NAMALWA (cell line): ENCODE measurements at regions not wholly inside any gene's neighbourhood (a gene's known extent, or its start where the extent isn't known, plus 50 kb on each side); places are given as distances from the start of the nearest gene placed in this dataset.
A peak's percentile ranks its signal among the peaks of the same experiment; 100 is the strongest.

Experiments used
- DNase-seq: peaks from one replicate; pipeline ENCODE4 v3.0.0-alpha.2; 2015; ENCODE audit warnings: low spot score

DNA sequence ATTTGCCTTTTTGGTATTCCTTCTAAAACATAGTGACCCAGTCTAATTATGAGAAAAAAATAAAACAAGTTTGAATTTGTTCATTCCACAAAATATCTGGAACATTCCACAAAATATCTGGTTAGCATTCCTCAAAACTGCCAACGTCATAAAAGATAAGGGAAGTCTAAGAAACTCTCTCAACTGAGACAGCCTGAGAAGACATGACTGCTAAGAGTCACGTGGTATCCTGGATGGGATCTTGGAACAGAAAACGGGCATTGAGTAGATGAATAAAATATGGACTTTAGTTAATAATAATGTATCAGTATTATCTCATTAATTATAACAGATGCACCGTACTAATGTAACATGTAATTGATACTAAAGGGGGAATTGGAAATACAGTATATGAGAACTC lies 280.9 kb downstream of the ARAP2 start:
- DNase-seq: no peak

- DNase-seq: no peak
Measured at GRCh38 chr4:35963974-35964515, 280.3 kb downstream of the ARAP2 start.

DNA sequence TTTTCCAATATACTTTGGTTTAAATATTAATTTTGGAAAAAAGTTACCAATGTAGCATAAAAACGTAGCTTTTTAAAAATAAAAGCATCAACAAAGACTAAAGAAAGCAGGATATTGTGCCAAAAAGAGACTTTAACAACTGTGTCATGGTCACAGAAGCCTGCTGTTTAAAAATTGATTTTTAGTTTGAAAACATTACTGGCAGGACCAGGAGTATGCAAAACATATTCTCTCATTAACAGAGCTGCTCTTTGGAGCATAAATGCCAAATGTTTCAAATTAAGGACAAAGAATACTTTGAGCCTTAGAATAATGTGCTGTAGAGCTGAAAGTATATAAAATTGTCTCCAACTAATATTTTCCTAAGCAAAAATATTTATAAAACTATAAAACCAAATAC lies 279.0 kb downstream of the ARAP2 start:
- DNase-seq: no peak

DNA sequence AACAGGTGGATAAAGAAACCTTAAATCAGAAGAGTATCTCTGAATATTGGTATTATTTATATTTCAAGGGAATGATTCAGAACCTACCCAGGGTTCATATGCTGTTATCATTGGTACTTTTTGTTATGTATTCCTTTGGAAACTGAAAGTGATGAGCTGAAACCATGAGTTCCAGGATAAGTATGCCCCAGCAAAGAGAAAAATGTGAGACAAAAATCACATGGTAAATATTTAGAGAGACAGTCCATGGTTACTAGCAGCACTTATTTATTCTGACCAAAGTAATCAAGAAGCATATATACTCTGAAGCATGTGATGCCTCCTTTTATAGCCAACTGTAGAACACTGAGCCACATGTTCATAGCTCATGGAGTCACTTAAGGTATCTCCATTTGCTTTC lies 277.7 kb downstream of the ARAP2 start:
- no peak for DNase-seq

GRCh38 chr4:35970366-35970960 lies 273.9 kb downstream of the ARAP2 start:
- DNase-seq: no peak

GRCh38 chr4:35972814-35973213 lies 271.5 kb downstream of the ARAP2 start:
- no peak for DNase-seq

DNA sequence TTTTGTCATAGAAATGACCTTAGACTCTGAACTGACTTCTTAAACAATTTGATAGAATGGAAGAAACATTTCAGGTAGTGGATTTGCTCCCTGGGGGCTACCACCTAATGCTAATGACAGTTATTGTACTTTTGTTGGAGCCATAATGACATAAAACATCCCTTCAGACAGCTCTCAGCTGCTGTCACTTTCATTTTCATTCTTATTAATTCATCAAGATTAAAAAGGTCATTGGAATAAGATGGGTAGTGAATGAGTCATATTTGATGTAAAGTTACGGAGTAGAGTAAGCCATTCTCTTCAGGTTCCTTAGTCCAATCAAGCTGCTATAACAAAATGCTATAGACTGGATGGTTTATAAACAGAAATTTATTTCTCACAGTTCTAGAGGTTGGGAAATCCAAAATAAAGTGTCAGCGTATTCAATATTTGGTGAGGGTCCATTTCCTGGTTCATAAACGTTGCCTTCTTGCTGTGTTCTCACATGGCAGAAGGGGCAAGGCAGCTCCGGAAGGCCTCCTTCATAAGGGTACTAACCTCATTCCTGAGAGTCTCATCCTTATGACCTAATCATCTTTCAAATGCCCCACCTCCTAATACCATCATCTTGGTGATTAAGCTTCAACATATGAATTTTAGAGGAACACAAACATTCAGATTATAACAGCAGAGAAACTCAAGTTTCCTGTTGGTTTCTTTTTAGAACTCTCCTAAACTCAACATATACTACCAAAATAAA lies 268.5 kb downstream of the ARAP2 start:
- no peak for DNase-seq

DNA sequence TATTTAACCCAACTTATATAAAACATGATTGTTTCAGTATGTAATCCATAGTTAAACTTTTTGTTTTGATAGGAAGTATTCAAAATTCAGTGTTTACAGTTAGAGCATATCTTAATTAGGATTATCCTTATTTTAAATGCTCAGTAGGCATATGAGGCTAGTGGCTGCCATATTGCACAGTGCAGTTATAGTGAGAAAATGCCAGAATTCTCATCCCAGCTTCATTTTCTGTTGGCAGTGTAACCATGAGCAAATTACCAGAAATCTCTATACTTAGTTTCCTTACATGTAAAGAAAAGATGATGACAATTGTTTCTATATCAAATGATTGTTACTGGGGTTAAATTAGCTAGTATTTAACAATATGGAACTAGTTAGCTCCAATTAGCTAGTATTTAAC lies 265.8 kb downstream of the ARAP2 start:
- no peak for DNase-seq

DNA sequence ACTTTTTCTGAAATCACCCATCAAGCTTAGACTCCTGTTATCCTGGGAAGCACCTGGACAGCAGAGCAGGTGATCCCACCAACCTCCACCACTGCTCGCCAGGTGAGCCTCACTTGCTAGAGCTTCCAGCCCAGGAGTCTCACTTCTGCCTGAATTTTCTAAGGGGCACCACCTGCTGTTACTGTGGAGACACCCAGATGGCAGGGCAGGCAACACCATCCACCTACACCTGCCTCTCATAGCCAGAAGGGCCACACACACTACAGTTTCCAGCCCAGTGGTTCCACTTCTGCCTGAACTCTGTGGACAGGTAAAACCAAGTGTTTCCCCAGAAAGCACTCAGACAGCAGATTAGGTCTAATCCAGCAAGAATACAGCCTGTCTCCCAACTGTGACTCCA lies 262.0 kb downstream of the ARAP2 start:
- DNase-seq: no peak

GRCh38 chr4:35986537-35986936 lies 257.8 kb downstream of the ARAP2 start:
- no peak for DNase-seq

DNA sequence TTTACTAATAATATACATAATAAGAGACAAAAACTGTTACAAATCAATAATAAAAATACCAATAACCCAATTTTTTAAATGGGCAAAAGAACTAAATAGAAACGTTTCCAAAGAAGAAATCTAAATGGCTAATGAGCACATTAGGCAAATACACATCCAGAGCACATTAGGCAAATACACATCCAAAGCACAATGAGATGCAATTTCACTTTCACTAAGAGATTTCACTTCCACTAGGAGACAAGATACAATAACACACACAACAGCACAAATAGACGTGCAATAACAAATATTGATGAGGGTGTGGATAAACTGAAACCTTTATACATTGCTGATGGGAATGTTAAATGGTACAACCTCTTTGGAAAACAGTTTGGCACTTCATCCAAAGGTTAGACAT lies 250.7 kb downstream of the ARAP2 start:
- peak; percentile 3 for DNase-seq

DNA sequence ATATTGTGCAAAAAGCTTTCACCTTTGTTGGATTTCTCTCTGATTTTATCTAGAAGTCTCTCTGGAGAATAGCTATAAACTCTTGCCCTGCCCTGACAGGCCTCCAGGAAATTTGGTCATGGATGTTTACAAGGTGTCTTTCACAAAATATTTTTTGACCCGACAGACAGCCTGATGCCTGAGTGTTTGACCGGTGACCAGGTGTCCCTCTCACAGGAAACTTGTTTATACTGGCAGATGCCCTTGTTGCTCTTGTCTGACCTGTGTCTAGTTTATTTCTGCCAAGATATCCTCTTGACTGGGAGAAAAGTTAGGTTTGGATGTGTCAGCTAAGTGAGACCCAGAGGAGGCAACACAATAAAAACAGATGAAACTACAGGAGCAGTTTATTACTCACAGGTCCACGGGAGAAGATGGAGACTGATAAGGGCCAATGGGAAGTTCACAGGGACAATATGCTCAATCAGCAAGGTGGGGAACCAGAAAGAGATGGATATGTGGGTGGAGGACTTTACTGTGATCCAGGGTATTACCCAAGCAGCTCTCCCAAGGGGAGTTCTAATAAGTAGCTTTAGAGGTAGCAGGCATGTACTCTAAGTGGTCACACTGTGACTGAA lies 243.3 kb downstream of the ARAP2 start:
- DNase-seq: no peak

DNA sequence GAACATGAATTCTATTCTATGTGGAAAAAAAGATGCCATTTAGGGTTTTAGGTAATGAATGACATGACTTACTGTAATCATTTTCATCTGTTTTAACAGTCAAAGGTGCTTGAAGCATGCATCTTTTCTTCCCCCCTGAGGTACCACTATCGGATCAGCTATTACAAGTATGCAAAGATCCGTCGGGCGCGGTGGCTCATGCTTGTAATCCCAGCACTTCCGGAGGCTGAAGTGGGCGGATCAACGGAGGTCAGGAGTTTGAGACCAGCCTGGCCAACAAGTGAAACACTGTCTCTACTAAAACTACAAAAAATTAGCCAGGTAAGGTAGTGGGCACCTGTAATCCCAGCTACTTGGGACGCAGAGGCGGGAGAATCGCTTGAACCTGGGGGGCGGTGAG lies 241.3 kb downstream of the ARAP2 start:
- no peak for DNase-seq

GRCh38 chr4:36004204-36004851 lies 240.0 kb downstream of the ARAP2 start:
- no peak for DNase-seq

DNA sequence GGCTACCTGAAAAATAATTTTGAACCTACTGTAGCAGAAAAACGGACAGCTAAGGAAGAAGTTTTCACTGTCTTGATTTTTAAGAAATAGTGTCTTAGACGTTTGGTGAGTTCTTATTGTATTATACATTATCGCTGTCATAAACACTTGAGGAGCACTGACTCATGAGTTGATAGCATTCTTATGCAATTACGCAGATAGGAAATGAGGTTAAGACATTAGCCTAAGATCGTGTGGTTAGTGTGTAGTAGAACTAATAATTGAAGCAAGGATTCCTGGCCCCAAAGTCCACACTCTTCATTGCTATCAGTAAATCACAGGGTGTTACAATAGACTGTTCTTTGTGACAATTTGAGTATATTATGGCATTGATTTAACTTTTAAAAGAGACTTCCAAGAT lies 238.1 kb downstream of the ARAP2 start:
- DNase-seq: no peak

- DNase-seq: no peak
Measured at GRCh38 chr4:36010397-36010929, 233.9 kb downstream of the ARAP2 start.

DNA sequence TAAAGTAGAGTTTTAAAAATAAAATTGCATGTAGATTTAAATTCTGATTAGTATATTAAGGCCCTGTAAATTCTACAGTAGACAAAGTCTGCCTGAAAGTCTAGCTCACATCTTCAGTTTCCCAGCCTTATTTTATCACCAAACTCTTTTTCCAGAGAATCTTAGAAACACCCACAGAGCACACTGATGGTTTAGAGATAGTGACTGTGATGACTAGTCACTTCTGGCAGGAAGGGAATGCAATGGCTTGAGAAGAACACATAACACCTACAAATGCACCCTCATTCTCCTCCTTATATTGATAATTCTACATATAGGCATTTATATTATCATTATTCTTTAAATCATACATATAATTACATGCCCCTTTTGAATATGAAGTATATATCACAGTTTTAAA lies 232.9 kb downstream of the ARAP2 start:
- no peak for DNase-seq

GRCh38 chr4:36012503-36012902 lies 231.8 kb downstream of the ARAP2 start:
- no peak for DNase-seq

GRCh38 chr4:36013206-36013605 lies 231.1 kb downstream of the ARAP2 start:
- no peak for DNase-seq
